Activated T-helper 17 cell treated with anti-CD3 and anti-CD28 coated beads, Interleukin-2, amount 50 U/mL, for 72 hours (primary cell): ENCODE measurements at regions not wholly inside any gene's neighbourhood (a gene's known extent, or its start where the extent isn't known, plus 50 kb on each side); places are given as distances from the start of the nearest gene placed in this dataset.

ENCODE experiments used
- ATAC-seq: fragments of 150-1000 bp; cut with Tn5 transposase; replicated peaks from 2 replicates; pipeline ENCODE4 v1.10.0; 2021; ENCODE audit warnings: mild to moderate bottlenecking, moderate library complexity
- H3K27ac Mint-ChIP-seq: one replicate; pipeline ENCODE4 v1.8.0; 2022; ENCODE audit warnings: mixed read lengths
- H3K27me3 Mint-ChIP-seq: one replicate; pipeline ENCODE4 v1.8.0; 2022; ENCODE audit warnings: mixed read lengths
- H3K36me3 Mint-ChIP-seq: one replicate; pipeline ENCODE4 v1.8.0; 2022; ENCODE audit warnings: low read depth, mild to moderate bottlenecking, mixed read lengths
- H3K4me1 Mint-ChIP-seq: one replicate; pipeline ENCODE4 v1.8.0; 2022; ENCODE audit warnings: mixed read lengths
- H3K4me3 Mint-ChIP-seq: one replicate; pipeline ENCODE4 v1.8.0; 2022; ENCODE audit warnings: mild to moderate bottlenecking, mixed read lengths
- H3K9me3 Mint-ChIP-seq: one replicate; pipeline ENCODE4 v1.8.0; 2022; ENCODE audit warnings: mixed read lengths

DNA sequence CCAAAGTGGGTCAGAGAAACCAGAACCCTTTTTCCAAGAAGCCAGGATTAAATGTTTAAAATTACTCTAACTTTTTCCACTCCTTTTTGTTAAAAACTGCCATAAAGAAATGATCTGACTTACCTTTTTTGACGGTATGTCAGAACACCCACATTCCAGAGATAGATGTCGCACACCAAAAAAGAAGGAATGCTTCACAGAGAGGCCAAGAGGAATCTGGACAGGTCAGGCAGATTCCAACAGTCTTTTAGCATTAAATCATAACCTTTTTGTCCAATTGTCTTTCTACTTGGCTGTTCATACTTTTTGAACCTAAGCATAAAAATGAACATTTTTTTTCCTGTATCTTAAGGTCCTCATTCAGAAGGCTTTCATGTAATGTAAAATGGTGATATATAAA, 846.9 kb downstream of the NSUN3 start:
- H3K4me3 Mint-ChIP-seq = no peak overlapping the region
- H3K27me3 Mint-ChIP-seq = no peaks in the 10 kb centered on the region
- H3K9me3 Mint-ChIP-seq = no peaks in the 10 kb centered on the region
- no peaks in the 10 kb centered on the region for H3K4me1 Mint-ChIP-seq
- no peaks in the 10 kb centered on the region for H3K36me3 Mint-ChIP-seq
- no peak overlapping the region for H3K27ac Mint-ChIP-seq
- no peak for ATAC-seq

DNA sequence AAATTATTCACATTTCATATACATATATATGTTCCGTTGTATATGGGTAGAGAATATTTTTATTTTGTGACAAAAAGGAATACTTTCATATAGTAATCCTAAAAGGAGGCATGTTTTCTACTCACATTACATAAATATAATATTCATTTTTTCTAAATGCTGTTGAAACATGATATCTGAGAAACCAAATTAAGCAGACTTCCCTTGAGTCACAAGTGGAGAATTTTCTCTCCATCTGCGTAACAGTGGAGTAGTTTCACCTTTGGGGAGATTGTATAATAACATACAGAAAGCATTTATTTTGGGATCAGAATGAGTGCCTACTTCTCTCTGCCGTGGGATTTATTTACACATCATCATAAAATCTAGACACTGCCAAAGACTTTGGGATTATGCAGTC, 849.8 kb downstream of the NSUN3 start:
- H3K27me3 Mint-ChIP-seq = no peaks in the 10 kb centered on the region
- H3K4me3 Mint-ChIP-seq = no peak overlapping the region
- no peaks in the 10 kb centered on the region for H3K9me3 Mint-ChIP-seq
- H3K27ac Mint-ChIP-seq = no peak overlapping the region
- ATAC-seq = no peak
- no peaks in the 10 kb centered on the region for H3K4me1 Mint-ChIP-seq
- H3K36me3 Mint-ChIP-seq = no peaks in the 10 kb centered on the region

DNA sequence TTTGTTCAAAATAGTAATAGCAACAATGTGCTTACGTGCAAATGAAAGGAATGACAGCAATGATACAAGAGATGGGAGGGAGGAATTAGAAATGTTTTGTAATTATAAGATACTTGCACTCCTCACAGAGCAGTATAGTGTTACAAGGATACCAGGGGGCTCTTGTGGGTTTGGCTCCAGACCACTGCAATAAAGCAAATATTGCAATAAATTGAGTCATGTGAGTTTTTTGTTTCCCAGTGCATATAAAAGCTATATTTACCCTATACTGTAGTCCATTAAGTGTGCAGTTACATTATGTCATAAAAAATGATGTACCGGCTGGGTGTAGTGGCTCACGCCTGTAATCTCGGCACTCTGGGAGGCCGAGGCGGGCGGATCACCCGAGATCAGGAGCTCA, 864.3 kb downstream of the NSUN3 start:
- ATAC-seq = no peak
- Mint-ChIP-seq H3K27ac (no peak overlapping the region), H3K36me3 (no peaks in the 10 kb centered on the region), H3K27me3 (no peaks in the 10 kb centered on the region), H3K4me1 (no peaks in the 10 kb centered on the region), H3K4me3 (no peak overlapping the region), H3K9me3 (peaks cover 8% of the 10 kb centered on the region)

DNA sequence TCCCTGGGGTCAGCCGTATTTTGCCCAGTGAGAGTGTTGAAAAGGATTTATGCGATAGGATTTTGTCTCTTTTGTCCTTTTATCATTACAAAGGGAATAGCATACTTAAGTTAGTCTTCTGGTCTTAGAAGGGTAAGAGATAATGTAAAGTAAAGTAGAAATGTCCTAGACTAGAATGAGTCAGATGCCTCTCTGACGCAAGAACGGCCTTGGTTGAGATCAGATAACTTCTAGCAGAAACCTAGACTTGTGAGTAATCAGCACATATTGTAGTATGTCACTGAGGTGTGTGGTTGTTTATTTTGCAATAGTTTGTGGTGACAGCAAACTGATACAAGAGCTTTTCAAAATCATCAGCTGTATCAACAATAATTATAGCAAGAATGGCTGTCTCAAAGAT, 866.1 kb downstream of the NSUN3 start:
- H3K27me3 Mint-ChIP-seq = no peaks in the 10 kb centered on the region
- no peaks in the 10 kb centered on the region for H3K36me3 Mint-ChIP-seq
- H3K27ac Mint-ChIP-seq = no peak overlapping the region
- peak; percentile 55 for ATAC-seq
- H3K4me3 Mint-ChIP-seq = no peak overlapping the region
- H3K9me3 Mint-ChIP-seq = peaks cover 4% of the 10 kb centered on the region
- no peaks in the 10 kb centered on the region for H3K4me1 Mint-ChIP-seq

DNA sequence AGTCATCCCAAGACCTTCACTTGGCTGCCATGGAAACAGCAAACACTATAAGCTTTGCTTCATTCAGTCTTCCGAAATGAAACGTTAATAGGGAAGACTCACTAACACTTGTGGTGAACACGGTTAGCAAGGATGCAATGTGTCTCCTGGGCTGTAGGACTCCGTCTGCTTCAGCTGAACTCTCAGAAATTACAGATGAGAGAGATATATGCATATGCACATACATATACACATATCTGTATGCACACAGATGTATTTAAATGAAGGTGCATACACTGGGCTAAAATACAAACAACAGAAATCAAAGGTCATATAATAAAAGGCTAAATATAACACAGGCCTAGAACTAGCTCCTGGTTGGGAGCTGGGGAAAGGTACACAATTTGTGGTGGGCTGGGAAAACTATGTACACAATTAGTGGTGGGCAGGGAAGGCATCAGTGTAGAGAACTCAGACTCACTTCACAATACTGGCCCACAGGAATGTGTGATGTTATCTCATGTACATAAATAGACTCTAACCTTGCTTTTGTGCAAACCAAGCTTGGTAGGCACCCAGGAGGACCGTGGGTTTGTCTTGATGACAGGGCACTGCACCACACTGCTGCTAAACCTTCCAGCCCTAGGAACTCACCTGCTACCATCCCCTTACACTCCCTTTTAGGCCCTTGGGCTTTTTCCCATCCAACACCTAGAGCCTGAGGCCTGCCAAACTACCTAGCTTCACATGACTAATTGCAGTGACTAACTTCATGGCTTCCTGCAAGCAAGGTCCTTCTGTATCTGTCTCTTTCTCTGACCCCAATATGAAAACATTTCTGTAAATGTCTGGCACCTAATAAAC, 873.1 kb downstream of the NSUN3 start:
- Mint-ChIP-seq H3K27me3 (no peaks in the 10 kb centered on the region), H3K36me3 (no peaks in the 10 kb centered on the region), H3K4me3 (no peak overlapping the region), H3K27ac (no peak overlapping the region), H3K4me1 (no peaks in the 10 kb centered on the region), H3K9me3 (peaks cover 10% of the 10 kb centered on the region)
- no peak for ATAC-seq

DNA sequence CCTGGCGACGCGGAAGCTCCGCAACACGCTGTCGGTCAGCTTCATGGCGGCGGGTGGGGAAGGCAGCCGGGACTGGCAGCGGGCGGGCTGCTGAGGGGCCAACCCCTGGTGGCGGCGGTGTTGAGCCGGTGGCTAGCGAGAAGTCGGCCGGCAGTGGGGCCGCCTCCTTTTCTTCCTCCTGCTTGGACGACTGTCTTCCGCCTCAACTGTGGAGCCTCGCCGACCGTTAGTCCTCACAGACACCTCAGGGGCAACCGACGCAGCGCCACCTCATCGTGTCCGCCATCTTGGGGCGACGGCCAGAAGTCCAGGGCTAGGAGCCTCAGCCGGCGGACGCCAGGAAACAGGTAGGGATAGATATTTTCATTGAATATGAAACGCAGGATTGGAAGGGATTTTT, 875.1 kb downstream of the NSUN3 start:
- Mint-ChIP-seq H3K9me3 (peaks cover 12% of the 10 kb centered on the region), H3K27ac (no peak overlapping the region), H3K4me3 (no peak overlapping the region), H3K27me3 (no peaks in the 10 kb centered on the region), H3K4me1 (no peaks in the 10 kb centered on the region), H3K36me3 (no peaks in the 10 kb centered on the region)
- no peak for ATAC-seq

DNA sequence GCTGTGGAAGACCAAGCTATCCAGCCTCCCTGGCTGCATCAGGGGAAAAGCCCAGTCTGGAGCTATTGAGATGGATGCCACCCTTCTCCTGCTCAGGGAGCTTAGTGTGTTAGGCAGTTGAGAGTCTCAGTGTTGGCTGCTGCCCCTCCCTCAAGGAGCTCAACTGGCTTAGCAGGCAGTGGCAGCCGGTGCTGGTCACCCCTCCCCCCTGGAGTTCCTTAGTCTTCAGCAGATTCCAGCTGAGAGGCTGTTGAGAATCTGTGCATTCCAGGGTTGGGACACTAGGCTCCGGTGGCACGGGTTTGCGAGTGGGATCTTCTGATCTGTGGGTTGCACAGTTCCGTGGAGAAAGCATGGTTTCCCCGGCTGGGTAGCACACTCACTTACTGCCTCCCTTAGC, 883.8 kb downstream of the NSUN3 start:
- ATAC-seq = no peak
- no peak overlapping the region for H3K4me3 Mint-ChIP-seq
- H3K27me3 Mint-ChIP-seq = no peaks in the 10 kb centered on the region
- H3K9me3 Mint-ChIP-seq = peaks cover 7% of the 10 kb centered on the region
- H3K36me3 Mint-ChIP-seq = no peaks in the 10 kb centered on the region
- no peak overlapping the region for H3K27ac Mint-ChIP-seq
- H3K4me1 Mint-ChIP-seq = no peaks in the 10 kb centered on the region

DNA sequence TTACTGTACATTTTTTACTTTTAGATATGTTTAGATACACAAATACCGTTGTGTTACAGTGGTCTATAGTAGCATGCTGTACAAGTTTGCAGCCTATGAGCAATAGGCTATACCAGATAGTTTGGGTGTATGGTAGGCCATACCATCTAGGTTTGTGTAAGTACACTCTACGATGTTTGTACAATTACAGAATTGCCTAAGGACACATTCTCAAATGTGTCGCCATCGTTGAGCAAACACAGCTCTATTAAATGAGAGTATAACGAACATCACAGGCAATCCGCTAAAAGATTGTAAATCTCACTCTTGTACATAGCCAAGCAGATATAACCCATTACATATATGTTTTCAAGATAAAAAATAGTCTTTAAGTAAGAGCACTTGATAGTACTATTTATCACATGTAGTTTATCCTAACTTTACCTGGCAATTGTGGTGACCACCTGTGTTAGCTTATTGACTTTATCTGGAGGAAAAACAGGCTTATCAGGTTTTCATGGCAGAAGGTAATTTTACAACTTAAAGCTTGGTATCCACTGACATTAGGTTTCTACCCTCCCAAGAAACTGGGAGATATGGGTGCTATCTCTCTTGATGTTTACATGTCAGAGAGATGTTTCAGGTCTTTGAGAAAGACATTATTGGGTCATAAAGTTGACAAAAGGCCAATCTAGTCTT, 898.7 kb downstream of the NSUN3 start:
- no peak overlapping the region for H3K4me3 Mint-ChIP-seq
- no peak for ATAC-seq
- no peaks in the 10 kb centered on the region for H3K36me3 Mint-ChIP-seq
- H3K9me3 Mint-ChIP-seq = peaks cover 8% of the 10 kb centered on the region
- no peak overlapping the region for H3K27ac Mint-ChIP-seq
- no peaks in the 10 kb centered on the region for H3K27me3 Mint-ChIP-seq
- no peaks in the 10 kb centered on the region for H3K4me1 Mint-ChIP-seq

DNA sequence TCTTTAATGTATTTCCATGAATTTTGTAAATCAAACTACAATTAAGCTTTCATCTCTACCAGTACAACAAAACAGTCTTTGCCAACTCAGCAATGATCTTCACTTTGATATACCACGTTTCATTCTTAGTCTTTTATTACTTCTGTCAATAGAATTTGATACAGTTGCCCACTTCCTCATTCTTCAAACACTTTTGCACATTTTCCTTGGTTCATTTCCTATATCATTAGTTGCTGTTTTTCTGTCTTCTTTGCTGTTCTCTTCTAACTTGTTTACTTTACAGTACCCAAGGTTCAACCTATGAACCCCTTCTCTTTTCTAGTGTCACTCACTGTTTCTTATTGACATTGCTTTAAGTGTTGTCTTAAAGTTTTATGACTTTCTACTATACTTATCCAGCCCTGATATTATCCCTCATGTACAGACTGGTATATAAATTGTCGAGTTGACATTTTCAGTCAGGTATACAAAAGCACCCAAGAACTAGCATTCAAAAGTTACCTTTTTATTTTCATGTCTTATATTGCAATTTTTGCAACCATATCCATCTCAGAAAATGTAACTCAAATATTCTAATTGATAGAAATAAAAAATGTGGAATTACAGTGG, 903.1 kb downstream of the NSUN3 start:
- H3K4me1 Mint-ChIP-seq = no peaks in the 10 kb centered on the region
- no peak for ATAC-seq
- peaks cover 12% of the 10 kb centered on the region for H3K9me3 Mint-ChIP-seq
- H3K27ac Mint-ChIP-seq = no peak overlapping the region
- no peaks in the 10 kb centered on the region for H3K27me3 Mint-ChIP-seq
- no peaks in the 10 kb centered on the region for H3K36me3 Mint-ChIP-seq
- no peak overlapping the region for H3K4me3 Mint-ChIP-seq

DNA sequence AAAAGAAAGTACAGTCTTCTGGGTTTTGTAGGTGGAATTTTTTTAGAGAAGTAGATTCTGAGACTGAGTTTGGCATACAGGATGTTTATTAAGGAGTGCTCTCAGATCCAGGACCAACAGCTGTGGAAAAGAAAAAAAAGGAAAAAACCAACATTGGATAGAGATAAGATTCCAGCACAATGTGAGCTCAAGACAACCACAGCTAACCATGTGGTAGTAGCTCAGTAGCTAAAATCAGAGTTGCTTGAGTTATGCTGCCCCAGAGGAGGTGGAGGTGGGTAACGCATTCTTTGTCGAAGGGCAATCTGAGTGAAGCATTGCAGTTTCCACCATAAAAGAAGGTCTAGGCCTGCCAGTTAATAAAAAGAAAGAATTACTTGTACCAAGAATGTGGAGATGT, 904.3 kb downstream of the NSUN3 start:
- no peaks in the 10 kb centered on the region for H3K36me3 Mint-ChIP-seq
- peaks cover 16% of the 10 kb centered on the region for H3K9me3 Mint-ChIP-seq
- no peak overlapping the region for H3K27ac Mint-ChIP-seq
- no peaks in the 10 kb centered on the region for H3K4me1 Mint-ChIP-seq
- ATAC-seq = no peak
- H3K4me3 Mint-ChIP-seq = no peak overlapping the region
- no peaks in the 10 kb centered on the region for H3K27me3 Mint-ChIP-seq

DNA sequence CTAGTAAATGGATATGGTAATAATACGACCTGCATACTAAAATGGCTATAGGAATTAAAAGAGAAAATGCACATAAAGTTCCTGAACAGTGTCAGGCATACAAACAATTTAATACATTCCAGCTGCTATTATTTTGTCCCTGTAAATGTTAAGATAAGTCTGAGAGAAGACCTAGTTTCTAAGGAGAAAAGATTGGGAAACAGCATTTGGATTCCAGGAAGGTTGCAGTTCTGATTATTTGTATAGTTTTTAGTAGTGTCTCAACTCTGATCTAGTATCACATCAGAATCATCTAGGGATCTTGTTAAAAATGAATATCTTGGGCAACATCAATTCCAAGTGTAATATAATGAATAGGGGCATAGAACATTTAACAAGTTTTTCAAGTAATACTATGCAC, 905.7 kb downstream of the NSUN3 start:
- Mint-ChIP-seq H3K4me3 (no peak overlapping the region), H3K9me3 (peaks cover 16% of the 10 kb centered on the region), H3K27ac (no peak overlapping the region), H3K4me1 (no peaks in the 10 kb centered on the region), H3K36me3 (no peaks in the 10 kb centered on the region), H3K27me3 (no peaks in the 10 kb centered on the region)
- ATAC-seq = no peak

DNA sequence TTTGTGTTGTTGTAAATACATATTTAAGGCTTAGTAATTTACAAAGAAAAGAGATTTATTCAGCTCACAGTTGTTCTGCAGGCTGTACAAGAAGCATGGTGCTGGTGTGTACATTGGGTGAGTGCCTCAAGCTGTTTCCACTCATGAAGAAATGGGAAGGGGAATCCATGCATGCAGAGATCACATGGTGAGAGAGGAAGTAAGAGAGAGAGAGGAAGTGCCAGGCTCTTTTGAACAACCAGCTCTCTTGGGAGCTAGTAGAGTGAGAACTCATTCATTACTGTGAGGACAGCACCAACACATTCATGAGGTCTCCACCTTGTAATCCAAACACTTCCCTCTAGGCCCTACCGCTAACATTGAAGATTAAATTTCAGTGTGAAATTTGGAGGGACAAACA, 909.2 kb downstream of the NSUN3 start:
- no peak overlapping the region for H3K4me3 Mint-ChIP-seq
- no peaks in the 10 kb centered on the region for H3K4me1 Mint-ChIP-seq
- no peaks in the 10 kb centered on the region for H3K36me3 Mint-ChIP-seq
- ATAC-seq = no peak
- peaks cover 20% of the 10 kb centered on the region for H3K9me3 Mint-ChIP-seq
- no peaks in the 10 kb centered on the region for H3K27me3 Mint-ChIP-seq
- no peak overlapping the region for H3K27ac Mint-ChIP-seq

DNA sequence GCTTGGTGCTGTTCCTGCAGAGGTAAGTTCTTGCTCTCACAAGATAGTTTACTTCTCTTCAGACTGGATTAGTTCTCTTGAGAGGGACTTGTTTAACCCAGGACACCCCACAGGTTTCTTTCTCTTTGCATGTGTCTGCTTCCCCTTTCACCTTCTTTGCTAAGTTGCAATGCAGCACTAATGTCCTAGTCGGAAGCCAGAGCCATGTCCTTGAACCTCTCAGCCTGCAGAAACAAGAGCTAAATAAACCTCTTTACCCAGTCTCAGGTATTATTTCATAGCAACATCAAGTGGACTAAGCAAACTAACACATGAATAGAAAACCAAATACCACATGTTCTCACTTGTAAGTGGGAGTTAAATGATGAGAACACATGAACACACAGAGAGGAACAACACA, 915.2 kb downstream of the NSUN3 start:
- Mint-ChIP-seq H3K4me1 (no peaks in the 10 kb centered on the region), H3K36me3 (no peaks in the 10 kb centered on the region), H3K27ac (no peak overlapping the region), H3K4me3 (no peak overlapping the region), H3K9me3 (peaks cover 27% of the 10 kb centered on the region), H3K27me3 (no peaks in the 10 kb centered on the region)
- no peak for ATAC-seq

DNA sequence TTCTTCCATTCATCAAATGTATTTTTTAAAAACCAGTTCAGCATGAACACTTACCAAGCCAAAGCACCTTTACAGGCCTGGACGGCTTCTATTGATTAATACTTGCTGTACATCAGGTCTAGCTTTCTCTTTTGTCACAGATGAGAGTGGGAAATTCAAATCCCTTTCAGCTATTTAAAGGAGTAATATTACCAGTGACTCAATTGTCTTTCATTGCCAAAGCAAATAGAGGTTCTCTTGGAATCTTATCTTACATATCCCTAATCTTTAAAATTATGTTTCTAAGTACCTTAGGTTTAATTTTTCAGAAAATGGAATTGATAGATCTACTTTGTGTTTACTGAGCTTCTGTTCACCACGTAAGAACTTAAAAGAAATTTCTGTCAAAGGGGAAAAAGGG, 922.9 kb downstream of the NSUN3 start:
- H3K36me3 Mint-ChIP-seq = no peaks in the 10 kb centered on the region
- no peaks in the 10 kb centered on the region for H3K4me1 Mint-ChIP-seq
- no peak overlapping the region for H3K4me3 Mint-ChIP-seq
- peaks cover 8% of the 10 kb centered on the region for H3K9me3 Mint-ChIP-seq
- no peak overlapping the region for H3K27ac Mint-ChIP-seq
- H3K27me3 Mint-ChIP-seq = no peaks in the 10 kb centered on the region
- ATAC-seq = no peak
